Ishikawa (cell line): ENCODE measurements at regions not wholly inside any gene's neighbourhood (a gene's known extent, or its start where the extent isn't known, plus 50 kb on each side); places are given as distances from the start of the nearest gene placed in this dataset.

ENCODE experiments used
- TF ChIP-seq, protein P1 (sequence below): IDR thresholded peaks from 2 replicates; pipeline ENCODE4 v1.6.1; 2012; ENCODE audit warnings: low read depth, mild to moderate bottlenecking
- TF ChIP-seq, protein P2 (sequence below): IDR thresholded peaks from 2 replicates; pipeline ENCODE4 v1.6.1; 2012

DNA sequence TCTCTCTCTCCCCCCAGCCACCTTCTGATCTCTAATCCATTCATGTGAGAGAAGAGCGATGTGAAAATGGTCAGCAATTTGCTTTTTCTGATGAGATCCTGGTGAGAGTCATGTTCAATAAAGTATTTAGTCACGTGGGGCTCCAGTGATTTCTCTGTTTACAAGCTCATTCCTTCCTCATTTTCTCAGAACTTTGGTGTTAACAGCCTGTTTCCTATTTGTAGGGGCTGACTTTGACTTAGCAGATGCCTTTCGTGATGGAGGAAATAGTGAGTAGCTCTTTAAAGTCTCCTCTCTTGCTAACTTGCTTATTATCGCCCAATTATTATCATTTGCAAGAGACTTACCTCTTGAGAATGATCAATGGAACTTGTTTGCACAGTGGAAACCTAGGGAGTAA lies 72.6 kb upstream of the CD99 start:
- TF ChIP-seq, protein P1, sequence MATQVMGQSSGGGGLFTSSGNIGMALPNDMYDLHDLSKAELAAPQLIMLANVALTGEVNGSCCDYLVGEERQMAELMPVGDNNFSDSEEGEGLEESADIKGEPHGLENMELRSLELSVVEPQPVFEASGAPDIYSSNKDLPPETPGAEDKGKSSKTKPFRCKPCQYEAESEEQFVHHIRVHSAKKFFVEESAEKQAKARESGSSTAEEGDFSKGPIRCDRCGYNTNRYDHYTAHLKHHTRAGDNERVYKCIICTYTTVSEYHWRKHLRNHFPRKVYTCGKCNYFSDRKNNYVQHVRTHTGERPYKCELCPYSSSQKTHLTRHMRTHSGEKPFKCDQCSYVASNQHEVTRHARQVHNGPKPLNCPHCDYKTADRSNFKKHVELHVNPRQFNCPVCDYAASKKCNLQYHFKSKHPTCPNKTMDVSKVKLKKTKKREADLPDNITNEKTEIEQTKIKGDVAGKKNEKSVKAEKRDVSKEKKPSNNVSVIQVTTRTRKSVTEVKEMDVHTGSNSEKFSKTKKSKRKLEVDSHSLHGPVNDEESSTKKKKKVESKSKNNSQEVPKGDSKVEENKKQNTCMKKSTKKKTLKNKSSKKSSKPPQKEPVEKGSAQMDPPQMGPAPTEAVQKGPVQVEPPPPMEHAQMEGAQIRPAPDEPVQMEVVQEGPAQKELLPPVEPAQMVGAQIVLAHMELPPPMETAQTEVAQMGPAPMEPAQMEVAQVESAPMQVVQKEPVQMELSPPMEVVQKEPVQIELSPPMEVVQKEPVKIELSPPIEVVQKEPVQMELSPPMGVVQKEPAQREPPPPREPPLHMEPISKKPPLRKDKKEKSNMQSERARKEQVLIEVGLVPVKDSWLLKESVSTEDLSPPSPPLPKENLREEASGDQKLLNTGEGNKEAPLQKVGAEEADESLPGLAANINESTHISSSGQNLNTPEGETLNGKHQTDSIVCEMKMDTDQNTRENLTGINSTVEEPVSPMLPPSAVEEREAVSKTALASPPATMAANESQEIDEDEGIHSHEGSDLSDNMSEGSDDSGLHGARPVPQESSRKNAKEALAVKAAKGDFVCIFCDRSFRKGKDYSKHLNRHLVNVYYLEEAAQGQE, result no peak
- TF ChIP-seq, protein P2, sequence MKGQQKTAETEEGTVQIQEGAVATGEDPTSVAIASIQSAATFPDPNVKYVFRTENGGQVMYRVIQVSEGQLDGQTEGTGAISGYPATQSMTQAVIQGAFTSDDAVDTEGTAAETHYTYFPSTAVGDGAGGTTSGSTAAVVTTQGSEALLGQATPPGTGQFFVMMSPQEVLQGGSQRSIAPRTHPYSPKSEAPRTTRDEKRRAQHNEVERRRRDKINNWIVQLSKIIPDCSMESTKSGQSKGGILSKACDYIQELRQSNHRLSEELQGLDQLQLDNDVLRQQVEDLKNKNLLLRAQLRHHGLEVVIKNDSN, result no peak
